GM19351 (cell line): ENCODE measurements at regions not wholly inside any gene's neighbourhood (a gene's known extent, or its start where the extent isn't known, plus 50 kb on each side); places are given as distances from the start of the nearest gene placed in this dataset.

Experiments
- ATAC-seq: cut with Tn5 transposase; IDR thresholded peaks from one replicate; pipeline ENCODE4 v1.9.1; 2021; ENCODE audit warnings: mild to moderate bottlenecking, moderate library complexity; ENCODE audit not compliant: unreplicated experiment

DNA sequence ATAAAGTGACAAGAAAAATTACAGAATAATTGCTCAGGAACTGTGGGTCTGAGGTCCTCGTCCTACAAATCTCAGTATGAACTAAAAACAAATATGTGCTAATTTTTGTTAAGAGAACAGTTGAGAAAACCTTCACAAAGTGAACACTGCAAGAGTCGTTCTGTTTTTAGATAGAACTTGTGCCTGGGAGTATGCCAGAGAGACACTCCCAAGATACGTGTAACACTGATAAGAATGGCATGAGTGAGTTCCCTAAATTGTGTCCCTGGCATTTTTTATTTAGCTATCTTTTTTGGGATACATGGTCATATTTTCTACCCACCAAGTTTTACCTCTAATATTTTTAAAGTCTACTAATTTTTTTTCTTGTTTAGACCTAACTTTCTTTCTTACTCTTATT is 860.0 kb upstream of the NR2F2 start:
- ATAC-seq = no peak

DNA sequence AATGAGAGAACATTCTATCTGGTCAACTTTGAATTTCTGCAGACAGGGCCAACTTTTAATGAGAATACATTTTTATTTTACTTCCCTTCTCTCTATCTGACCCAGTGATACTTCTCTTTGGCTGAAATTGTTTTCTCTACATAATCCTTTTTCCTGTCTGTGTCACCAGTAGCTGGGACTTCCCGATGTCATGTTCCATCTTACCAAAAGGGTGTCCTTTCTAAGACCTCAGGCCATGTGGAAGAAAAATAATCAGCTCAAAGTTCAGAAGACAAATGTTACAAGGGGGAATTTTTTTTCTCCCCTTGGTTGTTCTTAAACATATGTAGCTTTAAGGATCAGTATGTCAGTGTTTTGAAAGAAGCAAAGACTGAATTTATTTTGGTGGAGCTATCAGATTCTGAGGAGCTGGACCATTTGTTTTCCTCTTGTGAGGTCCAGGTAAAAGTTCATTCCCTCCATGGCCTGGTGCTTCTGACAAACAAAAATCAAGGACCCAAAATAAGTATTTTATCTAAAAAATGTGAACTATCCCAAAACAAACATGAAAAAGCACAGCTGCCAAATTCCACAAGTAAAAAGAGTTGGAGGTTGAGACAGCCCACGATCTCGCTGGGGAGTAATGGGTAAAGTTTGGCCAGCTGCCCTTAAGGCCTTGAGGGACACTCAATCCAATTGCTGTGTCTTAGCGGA is 859.4 kb upstream of the NR2F2 start:
- no peak for ATAC-seq

DNA sequence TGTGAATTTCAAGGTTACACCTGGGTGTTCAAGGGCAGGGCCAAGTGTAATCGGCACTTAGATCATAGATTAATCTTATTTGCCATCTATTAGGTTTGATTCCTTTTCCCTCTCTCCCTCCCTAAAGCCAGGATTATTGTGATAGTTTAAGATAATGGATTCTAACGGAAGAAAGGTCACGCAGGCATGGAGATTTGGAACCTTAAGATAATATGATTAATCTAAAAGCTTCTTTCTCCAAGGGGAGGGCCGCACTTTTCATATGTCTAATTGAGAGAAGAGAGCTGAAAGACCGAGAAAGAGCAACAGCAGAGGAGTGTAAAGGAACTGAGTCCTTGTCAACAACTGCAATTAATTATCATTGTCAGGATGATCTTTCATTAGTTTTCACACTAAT is 858.8 kb upstream of the NR2F2 start:
- ATAC-seq = no peak

DNA sequence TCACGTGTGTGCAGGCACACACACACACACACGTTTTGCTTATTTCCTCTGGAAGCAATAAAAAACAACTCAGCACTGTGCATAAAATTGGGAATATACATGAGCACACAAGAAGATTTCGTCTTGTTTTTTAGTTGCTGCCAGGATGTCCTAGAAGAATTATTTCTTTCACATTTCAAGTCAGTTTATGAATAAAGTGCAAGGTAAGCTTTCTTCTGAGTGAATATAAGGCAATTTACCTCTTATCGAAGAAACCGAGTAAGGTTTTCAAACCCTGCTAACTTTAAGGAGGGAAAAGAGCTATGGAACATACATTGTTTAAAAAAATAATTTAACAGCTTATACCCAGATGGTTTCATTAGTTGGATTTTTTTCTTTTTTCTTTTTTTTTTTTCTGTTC is 855.4 kb upstream of the NR2F2 start:
- no peak for ATAC-seq

- ATAC-seq = no peak
Observed at GRCh38 chr15:95479308-95479707, 851.2 kb upstream of the NR2F2 start.

DNA sequence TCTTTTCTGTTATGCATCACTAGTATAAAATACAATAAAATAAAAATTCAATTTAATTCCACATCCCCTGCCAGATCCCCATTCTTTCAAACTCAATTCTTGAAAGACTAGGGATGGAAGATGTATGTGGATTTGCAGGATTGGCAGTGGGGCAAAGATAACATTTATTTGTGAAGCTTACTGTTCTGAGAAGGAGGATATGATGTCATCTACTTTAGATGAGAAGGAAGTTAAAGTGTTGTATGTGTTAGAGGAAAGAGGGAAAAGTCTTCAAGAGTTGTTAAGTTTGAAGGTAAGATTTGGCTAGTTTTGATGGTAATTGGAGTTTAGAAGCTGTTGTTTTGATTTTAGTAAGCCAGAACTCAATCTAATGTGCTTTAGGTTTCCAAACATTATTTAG is 845.1 kb upstream of the NR2F2 start:
- ATAC-seq = no peak

- no peak for ATAC-seq
Observed at GRCh38 chr15:95486224-95486623, 844.3 kb upstream of the NR2F2 start.

- no peak for ATAC-seq
Observed at GRCh38 chr15:95489103-95489502, 841.4 kb upstream of the NR2F2 start.

DNA sequence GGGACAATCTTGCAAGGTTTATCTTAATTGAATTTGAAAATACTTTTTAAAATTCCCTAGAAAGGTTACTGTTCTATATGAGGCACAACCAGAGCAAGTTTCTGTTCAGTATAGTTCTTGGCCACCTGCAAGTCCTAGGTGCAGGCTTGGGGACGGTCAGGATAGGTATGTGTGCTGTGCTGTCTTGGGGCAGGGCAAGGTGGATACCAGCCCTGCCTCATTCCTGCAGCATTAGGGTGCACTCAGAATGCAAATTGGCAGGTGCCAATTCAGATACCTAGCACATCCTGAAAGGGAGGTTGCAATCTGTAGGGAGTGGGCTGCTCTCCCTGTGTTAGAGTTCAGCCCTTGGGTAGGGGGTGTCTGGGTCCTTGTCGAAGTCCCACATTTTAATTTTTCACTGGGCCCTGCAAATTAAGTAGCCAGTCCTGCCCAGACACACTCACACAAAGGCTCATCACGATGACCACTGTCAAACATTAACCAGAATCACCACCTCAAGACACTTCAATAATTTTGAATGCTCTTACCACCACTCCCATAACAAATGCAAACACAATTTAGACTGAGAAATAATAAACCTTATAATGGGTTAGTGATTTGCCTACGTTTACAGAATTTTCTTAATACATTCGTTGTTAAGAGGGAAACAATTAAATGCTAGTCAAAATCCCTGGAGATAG is 838.0 kb upstream of the NR2F2 start:
- no peak for ATAC-seq

- ATAC-seq = no peak
Observed at GRCh38 chr15:95494971-95495541, 835.4 kb upstream of the NR2F2 start.

DNA sequence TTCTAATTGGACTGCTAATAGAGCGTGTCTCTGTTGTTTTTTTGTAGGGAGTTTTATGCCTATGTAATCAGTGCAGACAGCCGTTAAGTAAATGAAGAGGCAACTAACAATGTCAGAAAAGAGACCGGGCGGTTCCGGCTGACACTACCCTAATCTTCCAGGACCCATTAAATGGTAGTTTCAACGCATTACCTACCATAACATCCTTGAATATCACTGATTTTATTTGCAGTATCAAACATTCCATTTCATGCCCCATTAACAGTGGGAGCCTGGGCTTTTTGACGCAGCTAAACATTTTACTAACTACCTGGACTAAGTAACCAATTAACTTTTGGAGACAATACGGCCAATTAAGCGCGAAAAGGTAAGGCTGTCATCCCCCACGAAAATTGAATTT is 832.9 kb upstream of the NR2F2 start:
- no peak for ATAC-seq

- no peak for ATAC-seq
Observed at GRCh38 chr15:95498961-95499360, 831.5 kb upstream of the NR2F2 start.

- no peak for ATAC-seq
Observed at GRCh38 chr15:95499397-95499796, 831.1 kb upstream of the NR2F2 start.

DNA sequence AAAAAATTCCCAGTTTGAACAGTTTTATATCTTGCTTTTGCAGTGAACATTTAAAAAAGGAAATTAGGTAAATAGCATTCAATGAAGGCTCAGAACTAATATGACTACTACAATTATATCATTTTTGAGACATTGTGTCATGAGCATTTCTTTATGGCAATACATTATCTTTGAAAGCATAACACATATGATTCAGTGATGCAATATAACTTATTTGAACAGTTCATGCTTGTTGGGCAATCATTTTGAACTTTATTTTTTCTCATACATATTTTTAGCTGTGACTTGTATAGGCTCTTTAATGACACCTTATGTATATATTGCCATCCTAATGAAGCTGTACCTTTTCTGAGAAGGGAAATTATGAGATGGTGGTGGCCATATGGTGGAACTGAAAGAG is 828.6 kb upstream of the NR2F2 start:
- no peak for ATAC-seq

DNA sequence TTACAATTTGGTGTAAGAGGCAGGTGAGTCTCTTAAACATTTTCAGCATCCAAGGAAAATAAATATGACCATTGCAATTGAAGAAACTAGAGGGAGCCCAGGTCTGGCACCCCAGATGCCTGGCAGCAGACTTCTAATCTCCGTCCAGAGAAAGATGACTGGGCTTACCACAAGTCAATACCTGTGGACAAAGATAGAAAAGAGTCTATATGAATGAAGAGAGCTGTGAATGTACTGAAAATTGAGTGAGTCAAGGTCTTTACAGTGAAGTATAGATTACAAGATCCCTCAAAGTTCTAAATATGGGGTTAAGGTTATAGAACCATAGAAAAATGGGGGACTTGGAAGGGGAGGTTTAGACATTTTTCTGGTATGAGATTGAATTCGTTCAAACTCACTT is 827.4 kb upstream of the NR2F2 start:
- no peak for ATAC-seq

DNA sequence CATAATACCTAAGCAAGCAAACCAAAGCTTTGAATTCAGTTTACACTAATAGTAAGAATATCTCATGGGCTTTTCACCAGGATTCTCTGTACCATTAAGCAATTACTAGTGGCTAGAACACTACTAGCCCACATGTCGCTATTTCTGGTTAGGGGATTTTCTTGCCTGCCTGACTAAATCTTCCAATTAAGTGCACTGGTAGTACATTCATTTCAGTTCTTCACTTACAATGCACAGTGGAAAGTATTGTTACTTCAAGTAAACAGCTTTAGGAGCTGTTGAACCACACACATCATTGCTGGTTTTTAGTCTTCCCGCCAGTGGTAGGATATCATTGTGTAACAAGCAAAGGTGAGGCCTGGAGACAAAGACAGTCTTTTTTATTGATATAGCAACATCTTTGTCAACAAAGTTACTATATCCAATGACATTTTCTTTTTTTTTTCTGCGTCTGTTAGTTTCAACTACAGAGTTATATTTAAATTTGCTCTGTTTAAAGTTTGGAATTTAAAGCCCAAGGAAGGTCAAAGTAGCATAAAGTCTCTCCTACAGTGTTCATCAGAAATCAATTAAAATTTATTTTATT is 826.8 kb upstream of the NR2F2 start:
- no peak for ATAC-seq

DNA sequence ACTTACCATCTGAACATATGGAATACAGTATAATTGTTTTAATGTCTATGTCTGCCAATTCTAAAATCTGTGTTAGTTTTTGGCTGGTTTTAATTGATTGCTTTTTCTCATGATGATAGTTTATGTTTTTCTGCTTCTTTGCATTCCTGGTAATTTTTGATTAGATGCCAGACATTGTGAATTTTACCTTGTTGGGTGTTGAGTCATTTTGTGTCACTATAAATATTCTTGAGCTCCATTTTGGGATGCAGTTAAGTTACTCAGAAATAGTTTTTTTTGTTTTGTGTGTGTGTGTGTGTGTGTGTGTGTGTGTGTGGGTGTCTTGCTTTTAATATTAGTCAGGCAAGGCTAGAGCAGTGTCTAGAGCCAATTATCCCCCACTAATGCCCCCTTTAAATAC is 818.8 kb upstream of the NR2F2 start:
- no peak for ATAC-seq

GRCh38 chr15:95512906-95513305 is 817.6 kb upstream of the NR2F2 start:
- no peak for ATAC-seq

DNA sequence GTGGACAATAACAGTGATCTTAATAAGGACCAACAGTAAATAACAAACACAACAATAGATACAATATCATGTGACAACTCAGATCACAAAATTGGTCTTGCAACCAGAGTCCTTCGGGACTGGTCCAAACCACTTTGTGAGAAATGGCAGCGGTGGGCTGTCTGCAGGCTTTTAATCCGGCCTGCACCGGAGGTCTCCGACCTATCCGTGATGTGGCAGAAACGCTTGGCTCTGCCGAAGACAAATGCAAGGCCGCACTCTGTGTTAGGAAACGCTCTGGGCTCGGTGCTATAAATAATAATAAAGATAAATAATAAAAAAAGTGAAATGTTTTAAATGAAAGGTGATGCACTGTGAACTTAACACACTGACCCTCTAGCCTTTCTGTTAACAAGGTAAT is 810.6 kb upstream of the NR2F2 start:
- ATAC-seq = no peak

GRCh38 chr15:95520511-95520910 is 810.0 kb upstream of the NR2F2 start:
- ATAC-seq = no peak

DNA sequence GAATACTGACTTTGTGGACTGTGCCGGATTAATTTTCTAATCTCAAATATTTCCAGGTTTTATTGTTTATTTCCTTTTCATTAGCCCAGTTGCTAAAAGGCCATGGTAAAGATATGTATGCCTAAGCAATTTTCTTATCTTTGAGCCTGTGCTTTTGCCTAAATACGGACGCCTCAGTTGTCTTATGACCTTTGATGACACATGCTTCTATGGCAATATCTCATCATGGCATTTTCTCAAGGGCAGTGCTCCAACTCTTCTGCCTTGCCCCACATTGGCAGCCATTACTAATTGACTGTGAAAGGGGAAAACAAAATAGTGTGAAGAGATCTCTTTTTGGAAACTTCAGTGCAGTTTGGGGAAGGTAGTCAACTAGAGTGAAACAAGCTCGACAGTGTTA is 809.6 kb upstream of the NR2F2 start:
- ATAC-seq = no peak

DNA sequence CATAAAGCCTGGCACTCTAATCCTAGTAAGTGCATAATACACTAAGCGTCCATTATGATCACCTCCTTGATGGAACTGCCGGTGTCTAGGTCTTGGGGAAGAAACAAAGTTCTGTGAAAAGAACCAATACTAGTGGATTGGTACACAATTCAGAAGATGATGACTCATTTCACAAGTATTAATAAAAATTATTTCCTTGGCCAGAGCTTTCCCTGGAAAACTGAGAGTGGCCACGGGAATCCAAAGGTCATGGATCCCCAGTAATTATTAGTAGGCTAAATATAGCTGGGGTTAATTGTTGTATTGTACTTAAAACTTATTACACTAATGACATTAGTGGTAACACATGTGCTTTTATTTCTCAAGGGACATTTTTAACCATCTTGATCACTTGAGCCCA is 808.0 kb upstream of the NR2F2 start:
- ATAC-seq = no peak
